ENCODE measurements at regions not wholly inside any gene's neighbourhood (a gene's known extent, or its start where the extent isn't known, plus 50 kb on each side); places are given as distances from the start of the nearest gene placed in this dataset.

DNA sequence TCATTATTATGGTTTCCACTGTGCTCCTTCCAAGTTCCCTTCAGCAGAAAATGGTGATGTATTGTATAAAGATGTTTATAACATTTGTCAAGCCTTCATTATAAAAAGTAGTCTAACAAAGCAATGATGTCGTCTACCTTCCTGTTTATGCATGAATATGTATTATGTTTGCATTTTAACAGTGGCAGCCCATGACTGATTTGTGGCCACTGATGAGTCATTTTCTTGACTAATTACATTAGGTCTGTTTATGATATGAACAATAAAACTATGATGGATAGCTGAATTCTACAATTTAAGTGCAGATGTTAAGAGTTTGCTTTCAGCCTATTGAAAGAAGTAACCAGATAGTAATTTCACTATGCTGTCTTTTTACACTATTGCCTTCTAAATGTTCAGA, 75.4 kb upstream of the ADAMTS19 start:
- no peak for TF ChIP-seq POLR2A (IDR thresholded peaks at IDR 0.05)
- TF ChIP-seq CTCF (IDR thresholded peaks at IDR 0.05), result no peak
- TF ChIP-seq EP300 (IDR thresholded peaks at IDR 0.05), result no peak
